GM12878 (cell line): ENCODE measurements at regions not wholly inside any gene's neighbourhood (a gene's known extent, or its start where the extent isn't known, plus 50 kb on each side); places are given as distances from the start of the nearest gene placed in this dataset.

ENCODE experiments used
- ATAC-seq: fragments of 200-7000 bp; cut with Tn5 transposase; 3 replicates; pipeline ENCODE4 v1.9.1; 2020; ENCODE audit warnings: mild to moderate bottlenecking, moderate library complexity
- BruUV-seq: library from RNA; stranded (reverse); fragments of 400-500 nt; replicated peaks from 2 replicates; lab custom pipeline; 2021; lab: Mats Ljungman, UMichigan
- CTCF ChIA-PET: fragments of 300-600 bp; sonication (Branson Sonifier 250); formaldehyde crosslinking; extraction: SDS; loops from one replicate; lab custom pipeline; 2021; ENCODE audit warnings: inconsistent platforms; lab: Yijun Ruan, JAX
- POLR2A ChIA-PET: fragments of 350-600 bp; formaldehyde crosslinking; extraction: SDS; loops from one replicate; lab custom pipeline; 2021; ENCODE audit warnings: inconsistent platforms; lab: Charles Lee
- RAD21 ChIA-PET: fragments of 300-600 bp; sonication (Branson Sonifier 250); formaldehyde crosslinking; loops from one replicate; lab custom pipeline; 2023; ENCODE audit warnings: antibody characterized with exemption; ENCODE audit not compliant: unreplicated experiment; lab: Charles Lee
- SMC1A ChIA-PET: fragments of 300-600 bp; sonication (Branson Sonifier 250); formaldehyde crosslinking; loops from one replicate; lab custom pipeline; 2023; ENCODE audit not compliant: unreplicated experiment, uncharacterized antibody; lab: Charles Lee
- DNase-seq: peaks from one replicate; pipeline ENCODE4 v3.0.0-alpha.2; 2011; ENCODE audit warnings: low read depth, low spot score
- FAIRE-seq: peaks from 3 replicates; lab custom pipeline; 2011; peaks lifted over from hg19 to GRCh38; lab: Jason Lieb, UNC
- H2AFZ ChIP-seq: 2 replicates; pipeline ENCODE4 v1.6.0; 2011; ENCODE audit warnings: low read depth, low read length, control low read depth; ENCODE audit not compliant: control insufficient read depth
- H3K27ac ChIP-seq: 2 replicates; pipeline ENCODE4 v1.5.1; 2011; ENCODE audit warnings: control low read depth; ENCODE audit not compliant: control insufficient read depth, insufficient read depth
- H3K27me3 ChIP-seq, 2 experiments: replicated peaks in 1 of 2; 2 replicates each; pipeline versions ENCODE4 v1.6.0 to v1.6.1; 2011; ENCODE audit warnings: low read length in 1 of 2; ENCODE audit not compliant: control insufficient read depth in 2 of 2, insufficient read depth in 2 of 2
- H3K36me3 ChIP-seq, 2 experiments: 2 replicates each; pipeline ENCODE4 v1.5.1; 2011; ENCODE audit warnings: low read length in 1 of 2; ENCODE audit not compliant: control insufficient read depth in 2 of 2, insufficient read depth in 2 of 2
- H3K4me1 ChIP-seq: 2 replicates; pipeline ENCODE4 v1.6.1; 2011; ENCODE audit warnings: mild to moderate bottlenecking, low read length, moderate library complexity, mixed read lengths; ENCODE audit not compliant: control insufficient read depth, insufficient read depth
- H3K4me2 ChIP-seq: 2 replicates; pipeline ENCODE4 v1.6.0; 2011; ENCODE audit warnings: control low read depth; ENCODE audit not compliant: control insufficient read depth, insufficient read depth
- H3K4me3 ChIP-seq: fragments of 200-600 bp; sonication (generic); 2 replicates; pipeline ENCODE4 v1.5.1; 2016
- H3K79me2 ChIP-seq: 2 replicates; pipeline ENCODE4 v1.6.0; 2011; ENCODE audit warnings: low read length; ENCODE audit not compliant: control insufficient read depth, insufficient read depth
- H3K9ac ChIP-seq: 2 replicates; pipeline ENCODE4 v1.8.0; 2011; ENCODE audit warnings: low read length, control low read depth, mixed read lengths; ENCODE audit not compliant: control insufficient read depth, insufficient read depth
- H3K9me3 ChIP-seq: replicated peaks from 3 replicates; pipeline ENCODE4 v1.5.1; 2011; ENCODE audit warnings: mild to moderate bottlenecking, low read length; ENCODE audit not compliant: control insufficient read depth, insufficient read depth
- H4K20me1 ChIP-seq: 2 replicates; pipeline ENCODE4 v1.6.0; 2011; ENCODE audit not compliant: control insufficient read depth, insufficient read depth
- ATF3 ChIP-seq: IDR thresholded peaks from 2 replicates; pipeline ENCODE4 v1.6.1; 2011; ENCODE audit warnings: low read depth, mild to moderate bottlenecking, low read length, moderate library complexity, borderline replicate concordance; ENCODE audit errors: extremely low read depth
- CEBPB ChIP-seq, 2 experiments: fragments of 150-350 bp in 1 of 2; IDR thresholded peaks; 2 replicates each; pipeline ENCODE4 v1.6.1; 2012 to 2014; ENCODE audit warnings: low read depth in 2 of 2, low read length in 2 of 2, borderline replicate concordance in 1 of 2, inconsistent platforms in 1 of 2
- CTCF ChIP-seq, 3 experiments: IDR thresholded peaks in 2 of 3; conservative IDR thresholded peaks in 1 of 3; 2 replicates each; pipeline ENCODE4 v1.5.1; 2011; ENCODE audit warnings: low read depth in 3 of 3, low read length in 3 of 3, mild to moderate bottlenecking in 3 of 3, control low read depth in 2 of 3, moderate library complexity in 2 of 3, inconsistent platforms in 1 of 3, mixed read lengths in 1 of 3; ENCODE audit not compliant: control insufficient read depth in 2 of 3, insufficient read depth in 1 of 3; ENCODE audit errors: extremely low read depth in 1 of 3
- IKZF2 ChIP-seq, 2 experiments: fragments of 450-650 bp; IDR thresholded peaks; 2 replicates each; pipeline ENCODE4 v1.6.1; 2017; ENCODE audit warnings: mild to moderate bottlenecking in 2 of 2, moderate library complexity in 2 of 2
- POLR2AphosphoS2 ChIP-seq: IDR thresholded peaks from 2 replicates; pipeline ENCODE4 v1.6.1; 2011; ENCODE audit warnings: low read depth, mild to moderate bottlenecking, low read length, improper control_type of control experiment, moderate library complexity
- ZNF687 ChIP-seq: fragments of 450-650 bp; IDR thresholded peaks from 2 replicates; pipeline ENCODE4 v1.6.1; 2017; ENCODE audit warnings: mild to moderate bottlenecking, moderate library complexity
- WGBS: methylation state at CpG from one replicate; pipeline ENCODE4 v1.1.6; 2016; ENCODE audit warnings: low lambda C conversion rate; ENCODE audit not compliant: insufficient replicate concordance, insufficient coverage; ENCODE audit errors: missing lambda C conversion rate; 5-methylcytosine and 5-hydroxymethylcytosine counted together
- in situ Hi-C: fragments of 300-500 bp; cut with MboI; formaldehyde crosslinking; loops from 9 replicates; pipeline ENCODE4 v1.14.3; 2018; ENCODE audit warnings: mixed read lengths
- intact Hi-C: fragments of 100-400 bp; cut with micrococcal nuclease; formaldehyde crosslinking; loops from one replicate; pipeline ENCODE4 v1.14.2; 2022; ENCODE audit not compliant: unreplicated experiment

DNA sequence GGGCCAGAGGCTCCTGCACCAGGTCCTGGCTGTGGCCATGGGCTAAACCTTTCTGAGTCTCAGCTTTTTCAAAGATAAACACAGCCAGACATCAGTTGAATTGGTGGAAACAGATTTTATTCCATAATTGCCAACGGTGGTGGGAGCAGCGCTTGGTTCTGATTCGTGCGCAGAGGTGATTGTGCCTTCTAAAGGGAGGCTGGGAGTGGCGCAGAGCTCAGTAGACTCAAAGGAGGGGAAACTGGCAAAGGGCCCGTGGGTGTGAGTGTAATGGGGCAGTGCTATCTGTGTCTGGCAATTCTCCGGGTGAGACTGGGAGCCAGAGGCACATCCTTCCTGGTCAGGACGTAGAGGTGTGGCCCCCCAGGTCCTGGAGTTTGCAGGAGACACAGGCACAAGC lies 169.4 kb upstream of the PPP1R26 start:
- Histone ChIP-seq H3K9me3 (no peaks in the 10 kb centered on the region), H3K9ac (no peak overlapping the region), H3K4me3 (no peak overlapping the region), H3K27me3 (no peaks in the 10 kb centered on the region; a peak in 1 of 4 replicates), H3K36me3 (no peaks in the 10 kb centered on the region), H2AFZ (no peak overlapping the region), H4K20me1 (no peaks in the 10 kb centered on the region), H3K27ac (no peak overlapping the region), H3K4me1 (no peaks in the 10 kb centered on the region), H3K79me2 (no peaks in the 10 kb centered on the region), H3K4me2 (no peak overlapping the region)
- DNase-seq (no peak), FAIRE-seq (no peak), ATAC-seq (no peak)
- RAD21 ChIA-PET, result interaction anchor here (0.8 kb wide), 1 partner anchor 105 kb away, joined by 3 read pairs; no protein-coding TSS in a partner anchor
- intact Hi-C loops (no loop called here), in situ Hi-C loops (no loop called here)
- POLR2A ChIA-PET, result no interaction called here
- WGBS, result 36% methylated on average over 8 of the region's 8 CpGs
- CTCF ChIA-PET, result no interaction called here
- no TSS peak for BruUV-seq
- TF ChIP-seq POLR2AphosphoS2 (no peak), CEBPB (IDR thresholded peaks at IDR 0.05; ENCODE audit: borderline replicate concordance in 1 of 2, low read depth in 2 of 2, low read length in 2 of 2) (no peak), ATF3 (no peak), IKZF2 (IDR thresholded peaks at IDR 0.05) (no peak), CTCF (IDR thresholded peaks at IDR 0.05 in 2 of 3, conservative IDR thresholded peaks at IDR 0.05 in 1 of 3; ENCODE audit: control insufficient read depth in 2 of 3, extremely low read depth in 1 of 3, insufficient read depth in 1 of 3, low read depth in 3 of 3, low read length in 3 of 3) (no peak), ZNF687 (no peak)
- SMC1A ChIA-PET, result no interaction called here
